ENCODE measurements at regions not wholly inside any gene's neighbourhood (a gene's known extent, or its start where the extent isn't known, plus 50 kb on each side); places are given as distances from the start of the nearest gene placed in this dataset.

GRCh38 chr14:48914921-48915320 lies 671.3 kb downstream of the RPS29 start:
- ChIA-PET POLR2A (no interaction called here), CTCF (no interaction called here)
- Mint-ChIP-seq H3K4me1 (no peaks in the 10 kb centered on the region), H3K36me3 (ENCODE audit: low read depth) (no peaks in the 10 kb centered on the region), H3K4me3 (no peak overlapping the region), H3K27ac (no peak overlapping the region), H3K9me3 (ENCODE audit: low read depth) (no peaks in the 10 kb centered on the region), H3K27me3 (no peaks in the 10 kb centered on the region)
- ATAC-seq (no peak), DNase-seq (no peak)
- intact Hi-C loops (cut with DNase I, micrococcal nuclease) = no loop called here

GRCh38 chr14:48914382-48914781 lies 671.8 kb downstream of the RPS29 start:
- no peak overlapping the region for H3K4me3 Mint-ChIP-seq
- no peak overlapping the region for H3K27ac Mint-ChIP-seq
- no peaks in the 10 kb centered on the region for H3K36me3 Mint-ChIP-seq (ENCODE audit: low read depth)
- H3K9me3 Mint-ChIP-seq (ENCODE audit: low read depth) = no peaks in the 10 kb centered on the region
- intact Hi-C loops (cut with DNase I, micrococcal nuclease) = no loop called here
- POLR2A ChIA-PET = no interaction called here
- no peaks in the 10 kb centered on the region for H3K27me3 Mint-ChIP-seq
- no peak for DNase-seq
- CTCF ChIA-PET = no interaction called here
- no peaks in the 10 kb centered on the region for H3K4me1 Mint-ChIP-seq
- ATAC-seq = no peak

- Mint-ChIP-seq H3K36me3 (ENCODE audit: low read depth) (no peaks in the 10 kb centered on the region), H3K27ac (no peak overlapping the region), H3K27me3 (no peaks in the 10 kb centered on the region), H3K4me3 (no peak overlapping the region), H3K9me3 (ENCODE audit: low read depth) (no peaks in the 10 kb centered on the region), H3K4me1 (no peaks in the 10 kb centered on the region)
- ChIA-PET POLR2A (no interaction called here), CTCF (no interaction called here)
- ATAC-seq (no peak), DNase-seq (no peak)
- intact Hi-C loops (cut with DNase I, micrococcal nuclease) = no loop called here
Measured at GRCh38 chr14:48900565-48900964, 685.6 kb downstream of the RPS29 start.

- CTCF ChIA-PET = no interaction called here
- Mint-ChIP-seq H3K4me1 (no peaks in the 10 kb centered on the region), H3K4me3 (no peak overlapping the region), H3K36me3 (ENCODE audit: low read depth) (no peaks in the 10 kb centered on the region), H3K27ac (no peak overlapping the region), H3K9me3 (ENCODE audit: low read depth) (no peaks in the 10 kb centered on the region), H3K27me3 (no peaks in the 10 kb centered on the region)
- ATAC-seq (no peak), DNase-seq (no peak)
- POLR2A ChIA-PET = no interaction called here
- intact Hi-C loops (cut with DNase I, micrococcal nuclease) = no loop called here
Measured at GRCh38 chr14:48890333-48890732, 695.8 kb downstream of the RPS29 start.

- Mint-ChIP-seq H3K27me3 (no peaks in the 10 kb centered on the region), H3K27ac (no peak overlapping the region), H3K4me3 (no peak overlapping the region), H3K9me3 (ENCODE audit: low read depth) (peaks cover 7% of the 10 kb centered on the region), H3K4me1 (no peaks in the 10 kb centered on the region), H3K36me3 (ENCODE audit: low read depth) (no peaks in the 10 kb centered on the region)
- ATAC-seq (no peak), DNase-seq (no peak)
- CTCF ChIA-PET = no interaction called here
- intact Hi-C loops (cut with DNase I, micrococcal nuclease) = no loop called here
- POLR2A ChIA-PET = no interaction called here
Measured at GRCh38 chr14:48876806-48877340, 709.3 kb downstream of the RPS29 start.

GRCh38 chr14:48874711-48875110 lies 711.5 kb downstream of the RPS29 start:
- DNase-seq (no peak), ATAC-seq (no peak)
- intact Hi-C loops (cut with DNase I, micrococcal nuclease) = no loop called here
- Mint-ChIP-seq H3K27ac (no peak overlapping the region), H3K4me1 (no peaks in the 10 kb centered on the region), H3K27me3 (no peaks in the 10 kb centered on the region), H3K9me3 (ENCODE audit: low read depth) (no peaks in the 10 kb centered on the region), H3K36me3 (ENCODE audit: low read depth) (no peaks in the 10 kb centered on the region), H3K4me3 (no peak overlapping the region)
- POLR2A ChIA-PET = no interaction called here
- CTCF ChIA-PET = no interaction called here

GRCh38 chr14:48857366-48857765 lies 728.8 kb downstream of the RPS29 start:
- Mint-ChIP-seq H3K9me3 (ENCODE audit: low read depth) (no peaks in the 10 kb centered on the region), H3K27ac (no peak overlapping the region), H3K4me3 (no peak overlapping the region), H3K36me3 (ENCODE audit: low read depth) (no peaks in the 10 kb centered on the region), H3K27me3 (peaks cover 2% of the 10 kb centered on the region), H3K4me1 (no peaks in the 10 kb centered on the region)
- ChIA-PET POLR2A (no interaction called here), CTCF (no interaction called here)
- intact Hi-C loops (cut with DNase I, micrococcal nuclease) = no loop called here
- DNase-seq = no peak
- ATAC-seq = no peak

- intact Hi-C loops (cut with DNase I, micrococcal nuclease) = no loop called here
- Mint-ChIP-seq H3K27me3 (peaks cover 3% of the 10 kb centered on the region), H3K9me3 (ENCODE audit: low read depth) (peaks cover 1% of the 10 kb centered on the region), H3K36me3 (ENCODE audit: low read depth) (no peaks in the 10 kb centered on the region), H3K27ac (no peak overlapping the region), H3K4me3 (no peak overlapping the region), H3K4me1 (no peaks in the 10 kb centered on the region)
- ChIA-PET POLR2A (no interaction called here), CTCF (interaction anchor here (0.6 kb wide), 1 partner anchor 17 kb away, joined by 3 read pairs; no protein-coding TSS in a partner anchor)
- ATAC-seq (no peak), DNase-seq (no peak)
Measured at GRCh38 chr14:48853159-48853558, 733.0 kb downstream of the RPS29 start.

- CTCF ChIA-PET = no interaction called here
- Mint-ChIP-seq H3K9me3 (ENCODE audit: low read depth) (peaks cover 1% of the 10 kb centered on the region), H3K4me1 (no peaks in the 10 kb centered on the region), H3K27me3 (peaks cover 1% of the 10 kb centered on the region), H3K36me3 (ENCODE audit: low read depth) (no peaks in the 10 kb centered on the region), H3K27ac (no peak overlapping the region), H3K4me3 (no peak overlapping the region)
- DNase-seq (no peak), ATAC-seq (no peak)
- intact Hi-C loops (cut with DNase I, micrococcal nuclease) = no loop called here
- POLR2A ChIA-PET = no interaction called here
Measured at GRCh38 chr14:48849741-48850322, 736.3 kb downstream of the RPS29 start.

- CTCF ChIA-PET = no interaction called here
- POLR2A ChIA-PET = no interaction called here
- Mint-ChIP-seq H3K36me3 (ENCODE audit: low read depth) (no peaks in the 10 kb centered on the region), H3K27me3 (no peaks in the 10 kb centered on the region), H3K9me3 (ENCODE audit: low read depth) (no peaks in the 10 kb centered on the region), H3K4me1 (no peaks in the 10 kb centered on the region), H3K4me3 (no peak overlapping the region), H3K27ac (no peak overlapping the region)
- ATAC-seq = no peak
- no peak for DNase-seq
- intact Hi-C loops (cut with DNase I, micrococcal nuclease) = no loop called here
Measured at GRCh38 chr14:48842785-48843184, 743.4 kb downstream of the RPS29 start.

GRCh38 chr14:48826058-48826457 lies 760.1 kb downstream of the RPS29 start:
- intact Hi-C loops (cut with DNase I, micrococcal nuclease) = no loop called here
- ChIA-PET CTCF (no interaction called here), POLR2A (no interaction called here)
- ATAC-seq (no peak), DNase-seq (no peak)
- Mint-ChIP-seq H3K27me3 (no peaks in the 10 kb centered on the region), H3K36me3 (ENCODE audit: low read depth) (no peaks in the 10 kb centered on the region), H3K27ac (no peak overlapping the region), H3K4me1 (no peaks in the 10 kb centered on the region), H3K9me3 (ENCODE audit: low read depth) (peaks cover 1% of the 10 kb centered on the region), H3K4me3 (no peak overlapping the region)

GRCh38 chr14:48814562-48814961 lies 771.6 kb downstream of the RPS29 start:
- H3K9me3 Mint-ChIP-seq (ENCODE audit: low read depth) = peaks cover 1% of the 10 kb centered on the region

GRCh38 chr14:48805315-48805714 lies 780.9 kb downstream of the RPS29 start:
- no peaks in the 10 kb centered on the region for H3K4me1 Mint-ChIP-seq
- H3K4me3 Mint-ChIP-seq = no peak overlapping the region
- intact Hi-C loops (cut with DNase I, micrococcal nuclease) = no loop called here
- ATAC-seq (no peak), DNase-seq (no peak)
- H3K27me3 Mint-ChIP-seq = no peaks in the 10 kb centered on the region
- ChIA-PET POLR2A (no interaction called here), CTCF (interaction anchor here (0.8 kb wide), 1 partner anchor 144 kb away, joined by 3 read pairs; no protein-coding TSS in a partner anchor)
- no peaks in the 10 kb centered on the region for H3K36me3 Mint-ChIP-seq (ENCODE audit: low read depth)
- H3K9me3 Mint-ChIP-seq (ENCODE audit: low read depth) = peaks cover 7% of the 10 kb centered on the region
- H3K27ac Mint-ChIP-seq = no peak overlapping the region

More at GRCh38 chr14:48814562-48814961, 771.6 kb downstream of the RPS29 start:
- Mint-ChIP-seq H3K27me3 (no peaks in the 10 kb centered on the region), H3K27ac (no peak overlapping the region), H3K36me3 (ENCODE audit: low read depth) (no peaks in the 10 kb centered on the region), H3K4me1 (no peaks in the 10 kb centered on the region), H3K4me3 (no peak overlapping the region)
- CTCF ChIA-PET = no interaction called here
- DNase-seq = no peak
- POLR2A ChIA-PET = no interaction called here
- no peak for ATAC-seq
- intact Hi-C loops (cut with DNase I, micrococcal nuclease) = no loop called here
